ENCODE measurements at regions not wholly inside any gene's neighbourhood (a gene's known extent, or its start where the extent isn't known, plus 50 kb on each side); places are given as distances from the start of the nearest gene placed in this dataset.
"Not testable (repeated sequence)": the region's sequence is repeated elsewhere in the genome, so short reads cannot be mapped to it uniquely, and the experiment has no call there.

DNA sequence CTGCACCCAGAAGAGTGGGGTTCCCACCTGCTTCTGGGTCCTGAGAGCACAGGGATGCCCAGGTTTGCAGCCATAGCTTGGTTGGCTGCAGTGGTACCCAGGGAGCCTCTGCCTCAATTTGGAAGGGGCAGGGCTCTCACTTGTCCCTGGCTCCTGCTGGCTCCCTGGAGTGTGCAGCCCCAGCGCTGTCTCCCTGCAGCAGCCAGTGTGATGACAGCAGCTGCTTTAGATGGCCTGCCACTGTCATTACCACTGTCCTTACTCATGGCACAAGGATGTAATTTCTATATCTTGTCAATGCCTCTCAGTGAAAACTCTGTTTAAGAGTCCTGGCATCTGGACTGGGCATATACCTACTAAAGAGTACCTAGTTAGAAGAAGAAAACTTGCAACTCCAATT, 250.9 kb downstream of the KIF20B start:
- DNase-seq (ENCODE audit: low spot score): no peak

DNA sequence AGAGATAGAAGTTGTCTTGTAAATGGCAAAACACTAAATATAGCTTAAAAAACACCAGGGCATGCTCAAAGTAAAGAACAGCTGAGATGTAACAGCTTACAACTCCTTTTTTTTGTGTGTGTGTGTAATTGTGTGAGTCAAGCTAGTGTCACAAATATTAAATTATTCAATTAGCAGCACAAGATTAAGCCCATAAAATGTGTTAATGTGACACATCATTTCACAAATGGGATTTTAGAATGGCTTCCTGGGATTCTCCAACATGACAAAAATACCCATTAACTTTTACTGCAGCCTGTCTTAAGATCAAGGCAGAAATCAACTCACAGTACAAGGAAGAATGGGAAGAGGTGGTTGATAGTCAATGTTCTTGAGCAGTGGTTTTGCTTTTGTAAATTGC, 251.4 kb downstream of the KIF20B start:
- DNase-seq (ENCODE audit: low spot score): no peak

DNA sequence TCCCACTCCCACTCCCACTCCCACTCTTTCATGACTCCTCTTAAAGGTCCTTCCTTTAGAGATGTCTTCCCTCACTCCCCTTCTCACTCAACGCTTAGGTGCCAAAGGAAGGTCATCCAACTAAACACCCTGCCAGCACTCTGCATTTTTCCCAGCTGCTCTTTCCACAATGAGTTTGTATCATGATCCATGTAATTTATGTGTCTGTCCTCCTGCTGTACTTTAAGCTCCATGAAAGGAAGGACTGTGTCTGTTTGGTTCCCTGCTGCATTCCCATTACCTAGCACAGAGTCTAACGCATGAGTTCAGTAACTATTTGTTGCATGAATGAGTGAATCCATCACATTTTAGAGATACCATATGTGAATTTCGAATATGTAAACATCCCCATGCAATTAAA, 252.7 kb downstream of the KIF20B start:
- DNase-seq (ENCODE audit: low spot score): no peak

DNA sequence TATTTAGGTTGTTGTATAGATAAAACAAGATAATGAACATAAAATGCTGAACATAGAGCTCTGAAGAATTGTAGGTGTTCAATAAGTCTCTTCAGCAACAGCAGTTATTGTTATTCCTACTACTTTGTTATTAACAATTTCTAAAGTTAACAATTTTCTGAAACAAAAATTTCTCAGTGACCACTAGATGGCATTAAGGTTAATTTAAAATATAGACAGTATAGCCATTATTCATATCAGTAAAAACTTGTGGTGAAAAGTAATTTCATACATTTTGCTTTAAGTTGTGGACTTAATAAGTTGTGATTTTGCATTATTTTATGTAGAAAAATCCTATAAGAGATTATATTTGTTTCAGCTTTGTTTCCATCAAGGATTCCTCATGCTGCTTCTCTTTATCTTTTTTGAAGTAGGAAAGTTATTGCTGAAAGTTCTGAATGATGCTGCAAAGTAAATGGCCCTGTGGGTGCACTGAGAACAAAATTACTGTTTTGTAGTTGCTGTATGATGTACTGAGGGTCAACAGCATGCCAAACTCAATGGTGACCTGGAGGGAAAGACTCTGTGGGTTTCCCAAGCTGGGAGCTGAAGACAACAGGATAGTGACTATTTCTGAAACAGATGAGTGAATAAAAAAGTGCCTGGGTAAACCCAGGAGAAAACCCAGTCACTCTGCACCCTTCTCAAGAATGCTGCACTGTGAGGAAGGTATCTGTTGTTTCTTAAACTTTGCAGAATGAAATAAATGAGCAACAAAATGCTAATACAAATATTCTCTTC, 253.6 kb downstream of the KIF20B start:
- DNase-seq (ENCODE audit: low spot score): no peak

DNA sequence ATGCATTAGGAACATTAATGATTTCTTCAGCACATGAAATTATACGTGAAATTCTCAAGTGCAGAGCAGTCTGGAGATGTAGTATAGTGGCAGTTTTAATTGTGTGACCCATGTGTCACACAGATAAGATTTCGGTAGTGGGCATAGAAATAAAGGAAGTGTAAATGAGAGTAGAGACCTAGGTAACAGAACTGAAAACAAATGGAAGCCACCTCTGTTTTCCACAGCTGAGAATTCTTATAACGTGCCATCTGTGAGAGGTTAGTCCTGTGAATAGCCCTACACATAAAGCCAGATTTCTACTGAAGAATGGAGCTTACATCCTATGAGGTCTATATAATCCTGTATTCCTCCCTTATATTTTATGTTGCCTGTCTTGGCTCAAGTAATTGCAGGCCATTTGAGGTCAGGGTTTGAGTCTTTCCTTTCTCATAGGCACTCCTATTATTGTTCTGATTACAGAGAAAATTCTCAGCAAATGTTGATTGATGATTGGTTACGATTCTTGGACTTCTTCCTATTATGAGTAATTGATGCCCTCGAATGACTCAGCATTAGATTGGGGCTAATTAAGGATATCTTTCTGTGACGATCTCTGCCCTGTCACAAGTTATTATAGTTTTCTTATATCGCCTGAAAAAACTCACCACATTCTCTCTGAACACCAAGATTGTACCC, 258.2 kb downstream of the KIF20B start:
- no peak for DNase-seq (ENCODE audit: low spot score)

DNA sequence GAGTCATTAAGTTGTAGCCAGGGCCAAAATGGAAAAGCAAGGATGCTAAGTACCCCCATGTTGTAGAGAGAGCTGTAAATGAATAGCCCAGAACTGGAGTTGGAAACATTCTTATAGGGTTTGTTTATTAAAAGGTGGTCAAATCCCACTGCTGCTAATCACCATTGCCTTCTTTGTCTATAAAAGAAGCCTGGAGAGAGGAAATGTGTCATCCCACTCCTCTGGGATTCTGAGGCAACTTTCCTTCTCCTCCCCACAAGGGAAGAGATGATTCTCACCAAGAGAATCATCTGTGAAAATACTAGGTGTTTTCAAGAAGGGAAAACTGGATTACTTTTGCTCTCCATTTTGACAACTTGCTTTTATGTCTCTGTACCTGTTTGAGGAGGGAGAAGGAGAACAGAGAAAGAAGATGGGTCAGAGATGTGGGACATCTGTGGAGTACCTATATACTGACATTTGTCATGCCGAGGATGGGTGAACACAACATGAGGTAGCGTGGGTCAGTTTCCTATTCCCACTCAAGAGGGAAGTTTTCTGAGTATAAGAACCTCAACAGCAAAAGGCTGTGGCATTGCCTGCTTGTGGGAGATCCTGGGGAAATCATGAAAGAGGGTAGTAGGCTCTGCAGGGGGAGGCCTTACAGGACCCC, 262.2 kb downstream of the KIF20B start:
- DNase-seq (ENCODE audit: low spot score): no peak

DNA sequence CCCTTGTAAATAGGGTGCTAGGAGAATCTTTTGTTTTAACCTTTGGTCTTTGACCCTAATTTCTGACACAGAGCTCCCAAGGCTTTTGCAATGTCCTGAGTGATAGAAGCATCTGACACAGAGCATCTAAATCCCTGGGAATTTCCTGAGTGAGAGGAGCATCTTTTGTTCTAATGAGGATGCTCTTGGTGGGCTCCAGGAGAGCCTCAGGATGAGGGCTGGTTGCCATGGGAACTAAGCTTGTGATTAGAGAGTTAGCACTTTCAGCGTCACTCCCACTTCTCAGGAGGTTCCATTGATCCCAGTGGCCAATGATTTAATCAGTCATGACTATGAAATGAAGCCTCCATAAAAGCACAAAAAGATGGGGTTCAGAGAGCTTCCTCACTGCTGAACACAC, 264.8 kb downstream of the KIF20B start:
- no peak for DNase-seq (ENCODE audit: low spot score)

DNA sequence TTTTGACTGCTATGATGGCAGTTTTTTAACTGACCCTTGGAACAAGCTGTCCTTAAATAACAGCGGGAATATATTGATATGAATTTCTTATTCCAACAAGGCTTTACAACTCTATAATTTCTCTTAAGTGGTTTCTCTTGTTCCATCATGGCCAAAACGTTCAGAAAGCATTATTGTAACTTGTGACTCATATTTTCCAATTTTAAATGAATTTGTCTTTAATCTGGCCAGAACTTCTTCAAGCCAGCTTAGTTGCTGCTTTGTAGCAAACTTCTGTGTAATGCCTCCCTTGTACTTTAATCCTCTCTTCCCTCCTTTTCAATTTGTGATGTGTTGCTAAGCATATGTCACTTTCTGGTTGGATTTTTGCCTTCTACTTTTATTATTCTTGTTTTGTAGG, 271.9 kb downstream of the KIF20B start:
- no peak for DNase-seq (ENCODE audit: low spot score)

DNA sequence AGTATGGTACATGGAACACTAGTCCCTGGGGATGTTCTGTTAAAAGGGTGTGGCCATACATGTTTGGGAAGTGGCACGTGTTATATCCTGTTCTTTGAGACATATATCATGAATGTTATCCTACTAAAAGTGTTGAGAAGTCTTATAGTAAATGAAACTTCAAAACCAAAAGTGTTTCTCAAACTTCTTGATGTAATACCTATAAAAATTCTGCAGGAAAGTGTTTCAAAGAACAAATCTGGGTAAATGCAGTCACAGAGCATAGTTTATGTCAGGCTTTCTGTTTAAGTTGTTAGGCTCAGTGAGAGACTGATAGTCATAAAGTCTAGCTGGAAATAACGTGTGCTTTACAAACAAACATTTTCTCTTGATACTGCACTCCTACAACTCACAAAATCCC, 273.7 kb downstream of the KIF20B start:
- no peak for DNase-seq (ENCODE audit: low spot score)

DNA sequence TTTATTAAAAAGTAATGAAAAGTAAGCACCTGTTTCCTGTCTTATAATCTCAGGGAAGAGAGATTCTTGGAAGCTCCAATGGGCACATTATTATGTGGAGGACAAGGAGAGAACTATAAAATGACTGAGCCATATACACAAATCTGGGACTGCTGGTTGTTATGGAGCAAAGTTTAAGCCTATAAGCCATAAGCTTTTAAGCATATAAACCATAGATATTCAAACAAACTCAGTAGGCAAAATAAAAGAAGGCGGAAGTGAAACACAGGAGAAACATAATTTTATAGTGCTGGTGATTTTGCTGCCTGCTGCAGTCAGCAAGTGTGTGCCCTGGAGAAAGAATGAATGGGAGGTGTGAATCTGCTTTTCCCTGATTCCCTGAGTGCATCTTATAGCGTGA, 274.4 kb downstream of the KIF20B start:
- no peak for DNase-seq (ENCODE audit: low spot score)

DNA sequence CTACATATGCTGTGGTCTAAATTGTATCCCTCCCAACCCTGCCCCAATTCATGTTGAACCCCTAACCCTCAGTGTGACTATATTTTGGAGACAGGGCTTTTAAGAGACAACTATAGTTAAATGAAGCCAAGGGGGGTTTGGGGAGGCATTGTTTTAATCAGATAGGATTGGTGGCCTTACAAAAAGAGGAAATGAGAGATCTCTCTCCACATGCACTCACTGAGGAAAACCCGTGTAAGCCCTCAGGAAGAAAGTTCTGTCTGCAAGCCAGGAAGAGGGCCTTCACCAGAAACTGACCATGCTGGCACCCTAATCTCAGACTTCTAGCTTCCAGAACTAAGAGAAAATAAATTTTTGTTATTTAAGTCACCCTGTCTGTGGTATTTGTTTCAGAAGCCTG, 276.7 kb downstream of the KIF20B start:
- no peak for DNase-seq (ENCODE audit: low spot score)

DNA sequence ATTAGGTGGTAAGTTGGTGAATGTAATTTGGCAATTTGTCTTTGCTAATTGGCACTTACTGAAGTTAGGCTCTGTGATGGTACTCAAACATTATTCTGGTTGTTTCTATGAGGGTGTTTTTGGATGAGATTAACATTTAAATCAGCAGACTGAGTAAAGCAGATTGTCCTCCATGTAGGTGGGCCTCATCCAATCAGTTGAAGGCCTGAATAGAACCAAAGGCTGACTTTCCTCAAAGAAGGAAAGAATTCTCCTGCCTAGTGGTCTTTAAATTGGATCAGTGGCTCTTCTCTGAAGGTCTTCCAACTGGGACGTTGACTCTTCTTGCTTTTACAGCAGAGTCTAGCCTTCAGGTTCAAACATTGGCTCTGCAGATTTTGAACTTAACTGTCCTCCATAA, 278.3 kb downstream of the KIF20B start:
- DNase-seq (ENCODE audit: low spot score): no peak

DNA sequence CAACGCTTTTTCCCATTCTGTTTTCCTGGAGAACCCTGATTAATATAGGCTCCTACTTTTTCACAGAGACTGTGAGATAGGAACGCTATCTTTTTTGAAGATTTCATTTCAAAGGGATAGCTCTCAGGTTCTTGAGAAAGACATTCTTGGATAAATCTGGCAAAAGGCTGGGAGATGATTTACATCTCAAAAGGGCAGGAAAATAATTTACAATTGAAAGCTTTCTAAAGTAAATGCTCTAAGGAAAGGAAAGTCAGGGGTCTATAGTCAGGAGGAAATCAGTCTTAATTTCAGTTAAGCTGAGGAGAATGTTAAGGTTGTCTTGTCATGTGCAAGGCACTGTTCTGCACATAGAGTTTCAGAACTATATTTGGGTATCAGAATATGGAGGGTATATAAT, 278.8 kb downstream of the KIF20B start:
- DNase-seq (ENCODE audit: low spot score): no peak

DNA sequence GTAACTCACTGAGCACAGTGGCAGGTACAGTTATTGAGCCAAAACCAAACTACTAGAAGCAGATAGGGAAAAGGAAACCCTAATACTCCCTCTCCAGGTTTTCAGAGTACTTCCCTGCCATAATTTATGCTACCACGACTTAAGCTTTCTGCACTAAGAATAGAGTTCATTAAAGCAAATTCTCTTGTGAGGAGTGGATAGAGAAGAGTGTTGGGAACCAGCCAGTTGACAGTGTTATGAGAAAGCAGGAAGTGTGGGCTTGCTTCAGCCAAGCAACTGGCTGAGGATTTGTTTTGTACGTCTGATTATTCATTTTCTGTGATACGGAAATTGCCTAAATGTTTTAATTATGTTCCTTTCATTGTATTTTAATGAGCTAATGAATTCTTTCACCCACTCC, 280.5 kb downstream of the KIF20B start:
- DNase-seq (ENCODE audit: low spot score): no peak

DNA sequence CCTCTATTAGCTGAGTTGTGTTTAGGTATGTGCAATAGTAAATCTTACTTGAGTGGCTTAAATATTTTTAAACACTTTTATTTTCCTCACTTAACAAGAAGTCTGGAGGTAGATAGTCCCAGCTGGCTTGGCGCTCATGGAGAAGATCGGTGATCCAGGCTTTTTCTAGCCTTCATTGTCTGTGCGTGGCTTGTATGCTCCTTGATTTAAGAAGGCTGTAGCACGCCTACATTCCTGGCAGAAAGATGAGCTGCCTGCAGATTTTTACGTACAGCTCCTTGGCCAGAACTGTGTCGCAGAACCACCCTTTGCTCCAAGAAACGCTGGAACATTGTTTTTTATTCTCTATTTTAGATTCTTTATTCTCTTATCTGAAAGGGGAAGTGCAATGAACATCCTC, 284.1 kb downstream of the KIF20B start:
- DNase-seq (ENCODE audit: low spot score): no peak

DNA sequence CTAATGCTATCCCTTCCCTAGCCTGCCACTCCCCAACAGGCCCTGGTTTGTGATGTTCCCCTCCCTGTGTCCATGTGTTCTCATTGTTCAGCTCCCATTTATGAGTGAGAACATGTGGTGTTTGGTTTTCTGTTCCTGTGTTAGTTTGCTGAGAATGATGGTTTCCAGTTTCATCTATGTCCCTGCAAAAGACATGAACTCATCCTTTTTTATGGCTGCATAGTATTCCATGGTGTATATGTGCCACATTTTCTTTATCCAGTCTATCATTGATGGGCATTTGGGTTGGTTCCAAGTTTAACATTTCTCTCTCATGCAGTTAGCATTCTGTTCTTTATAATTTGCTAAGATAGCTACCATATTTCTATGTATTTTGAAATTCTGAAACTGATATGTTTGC, 287.0 kb downstream of the KIF20B start:
- DNase-seq (ENCODE audit: low spot score): not testable (repeated sequence)

DNA sequence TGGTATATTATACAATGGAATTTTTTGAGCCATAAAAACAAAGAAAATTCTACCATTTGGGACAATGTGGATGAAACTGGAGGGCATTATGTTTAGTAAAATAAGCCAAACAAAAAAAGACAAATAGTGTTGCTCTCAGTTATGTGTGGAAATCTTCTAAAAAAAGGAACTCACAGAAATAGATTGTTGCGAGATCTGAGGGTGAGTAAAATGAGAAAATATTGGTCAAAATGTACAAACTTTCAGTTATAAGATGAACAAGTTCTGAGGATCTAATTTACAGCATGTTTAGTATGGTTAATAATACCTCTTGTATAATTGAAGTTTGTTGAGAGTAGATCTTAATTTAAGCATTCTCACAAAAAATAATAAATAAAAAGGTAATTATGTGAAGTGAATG, 291.2 kb downstream of the KIF20B start:
- DNase-seq (ENCODE audit: low spot score): no peak

DNA sequence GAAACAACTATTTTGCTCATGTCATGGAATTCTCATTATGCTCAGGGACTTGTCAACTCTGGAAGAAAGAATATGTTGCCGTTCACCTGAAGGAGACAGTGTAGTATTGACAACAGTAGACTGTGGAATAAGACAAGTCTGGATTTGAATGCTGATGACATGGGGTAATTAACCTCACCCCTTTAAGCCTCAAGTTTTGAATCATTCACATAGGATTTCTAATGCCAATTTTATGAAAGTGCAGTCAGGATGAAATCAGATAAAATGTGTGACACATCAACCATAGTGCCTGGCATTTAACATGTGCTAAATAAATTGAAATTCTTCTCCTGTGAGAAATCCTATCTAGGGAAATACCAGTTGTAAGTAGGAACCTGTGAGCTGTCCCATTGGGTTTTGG, 305.8 kb downstream of the KIF20B start:
- no peak for DNase-seq (ENCODE audit: low spot score)

DNA sequence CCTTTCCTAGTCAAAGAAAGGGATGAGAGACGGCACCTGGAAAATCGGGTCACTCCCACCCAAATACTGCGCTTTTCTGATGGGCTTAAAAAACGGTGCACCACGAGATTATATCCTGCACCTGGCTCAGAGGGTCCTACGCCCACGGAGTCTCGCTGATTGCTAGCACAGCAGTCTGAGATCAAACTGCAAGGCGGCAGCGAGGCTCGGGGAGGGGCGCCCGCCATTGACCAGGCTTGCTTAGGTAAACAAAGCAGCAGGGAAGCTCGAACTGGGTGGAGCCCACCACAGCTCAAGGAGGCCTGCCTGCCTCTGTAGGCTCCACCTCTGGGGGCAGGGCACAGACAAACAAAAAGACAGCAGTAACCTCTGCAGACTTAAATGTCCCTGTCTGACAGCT, 309.9 kb downstream of the KIF20B start:
- not testable (repeated sequence) for DNase-seq (ENCODE audit: low spot score)

DNA sequence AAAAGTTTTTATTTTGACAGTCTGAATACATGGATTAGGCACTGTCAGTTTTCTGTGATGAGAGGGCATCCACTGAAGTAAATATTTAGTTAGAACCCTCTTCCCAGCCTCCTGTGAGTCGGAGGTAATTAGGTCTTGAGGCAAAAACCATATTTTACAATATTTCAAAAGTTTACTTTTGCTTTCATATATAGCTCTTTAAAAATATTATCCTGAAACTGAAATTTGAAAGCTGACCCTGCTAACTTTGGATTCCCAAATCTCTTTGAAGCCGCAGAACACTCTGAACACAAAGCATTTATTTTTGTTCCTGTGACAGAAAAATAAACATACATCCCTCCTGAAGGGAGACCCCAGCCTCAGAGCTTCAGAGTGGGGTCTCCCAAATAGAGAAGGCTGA, 317.4 kb downstream of the KIF20B start:
- no peak for DNase-seq (ENCODE audit: low spot score)

DNA sequence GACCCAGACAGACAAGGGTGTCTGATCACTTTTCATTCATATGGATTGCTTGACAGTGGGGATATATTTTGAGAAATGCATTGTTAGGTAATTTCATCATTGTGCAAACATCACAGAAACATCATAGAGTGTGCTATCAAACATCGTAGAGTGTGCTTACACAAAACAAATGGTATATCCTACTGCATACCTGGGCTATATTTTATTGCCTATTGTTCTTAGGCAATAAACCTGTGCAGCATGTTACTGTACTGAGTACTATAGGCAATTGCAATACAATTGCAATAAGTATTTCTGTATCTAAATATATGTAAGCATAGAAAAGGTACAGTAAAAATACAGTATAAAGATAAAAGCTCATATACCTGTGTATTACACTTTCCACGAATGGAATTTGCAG, 319.1 kb downstream of the KIF20B start:
- DNase-seq (ENCODE audit: low spot score): no peak

DNA sequence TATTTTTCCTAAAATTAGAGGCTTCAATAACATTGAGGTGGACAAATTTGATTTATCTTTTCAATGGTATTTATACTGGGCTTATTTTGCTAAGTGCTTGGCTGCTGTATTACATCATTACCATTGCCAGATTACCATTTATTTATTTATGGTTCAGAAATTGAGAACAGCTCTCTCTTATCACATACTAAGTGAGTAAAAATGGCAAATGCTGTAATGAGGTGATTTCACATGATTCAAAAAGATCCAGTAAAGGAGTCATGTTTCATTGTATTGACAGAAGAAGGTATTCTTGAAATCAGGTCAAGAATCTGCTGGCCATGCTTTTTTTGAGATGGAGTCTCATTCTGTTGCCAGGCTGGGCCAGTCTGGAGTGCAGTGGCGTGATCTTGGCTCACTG, 322.6 kb downstream of the KIF20B start:
- no peak for DNase-seq (ENCODE audit: low spot score)

DNA sequence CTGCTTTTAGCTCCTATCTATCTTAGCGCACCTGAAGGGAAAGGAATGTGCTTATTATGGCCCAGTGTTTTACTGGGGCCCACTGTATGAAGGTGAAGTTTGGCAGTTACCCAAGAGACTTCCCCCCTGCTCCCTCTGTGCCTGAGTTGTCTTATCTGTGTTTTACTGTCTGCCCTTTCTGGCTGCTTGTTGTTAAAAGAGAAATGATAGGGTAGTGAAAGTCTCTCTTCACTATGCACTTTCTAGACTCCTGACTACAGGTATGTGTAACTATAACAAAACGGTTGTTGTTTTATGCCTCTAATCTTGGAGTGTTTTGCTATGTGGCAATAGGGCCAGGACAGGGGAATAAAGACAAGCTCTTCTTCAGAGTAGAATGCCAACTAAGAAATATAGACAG, 326.9 kb downstream of the KIF20B start:
- DNase-seq (ENCODE audit: low spot score): no peak

Data from CD4-positive, alpha-beta T cell treated with Interleukin-6 at 100 ng/mL for 8 hours (primary cell).